ENCODE measurements at regions not wholly inside any gene's neighbourhood (a gene's known extent, or its start where the extent isn't known, plus 50 kb on each side); places are given as distances from the start of the nearest gene placed in this dataset.

GRCh38 chr18:1481577-1481976 is 576.9 kb downstream of the ADCYAP1 start:
- no peak for DNase-seq (ENCODE audit: low read depth)
- no peak for TF ChIP-seq CTCF (IDR thresholded peaks at IDR 0.05; ENCODE audit: control insufficient read depth, extremely low read depth, insufficient read depth)
- H3K4me3 ChIP-seq (ENCODE audit: low read depth, low read length): no peak overlapping the region

- H3K4me3 ChIP-seq (ENCODE audit: low read depth, low read length): no peak overlapping the region
- no peak for TF ChIP-seq CTCF (IDR thresholded peaks at IDR 0.05; ENCODE audit: control insufficient read depth, extremely low read depth, insufficient read depth)
- no peak for DNase-seq (ENCODE audit: low read depth)
Measured at GRCh38 chr18:1483385-1483784, 578.7 kb downstream of the ADCYAP1 start.

GRCh38 chr18:1487457-1487856 is 582.8 kb downstream of the ADCYAP1 start:
- no peak for DNase-seq (ENCODE audit: low read depth)
- no peak overlapping the region for H3K4me3 ChIP-seq (ENCODE audit: low read depth, low read length)
- no peak for TF ChIP-seq CTCF (IDR thresholded peaks at IDR 0.05; ENCODE audit: control insufficient read depth, extremely low read depth, insufficient read depth)

GRCh38 chr18:1488394-1488793 is 583.7 kb downstream of the ADCYAP1 start:
- TF ChIP-seq CTCF (IDR thresholded peaks at IDR 0.05; ENCODE audit: control insufficient read depth, extremely low read depth, insufficient read depth): no peak
- DNase-seq (ENCODE audit: low read depth): no peak
- H3K4me3 ChIP-seq (ENCODE audit: low read depth, low read length): no peak overlapping the region

GRCh38 chr18:1488957-1489356 is 584.3 kb downstream of the ADCYAP1 start:
- H3K4me3 ChIP-seq (ENCODE audit: low read depth, low read length): no peak overlapping the region
- no peak for TF ChIP-seq CTCF (IDR thresholded peaks at IDR 0.05; ENCODE audit: control insufficient read depth, extremely low read depth, insufficient read depth)
- no peak for DNase-seq (ENCODE audit: low read depth)

- TF ChIP-seq CTCF (IDR thresholded peaks at IDR 0.05; ENCODE audit: control insufficient read depth, extremely low read depth, insufficient read depth): no peak
- no peak for DNase-seq (ENCODE audit: low read depth)
Measured at GRCh38 chr18:1495387-1495786, 590.7 kb downstream of the ADCYAP1 start.

GRCh38 chr18:1496096-1496495 is 591.4 kb downstream of the ADCYAP1 start:
- no peak for DNase-seq (ENCODE audit: low read depth)
- no peak overlapping the region for H3K4me3 ChIP-seq (ENCODE audit: low read depth, low read length)
- TF ChIP-seq CTCF (IDR thresholded peaks at IDR 0.05; ENCODE audit: control insufficient read depth, extremely low read depth, insufficient read depth): no peak

More at GRCh38 chr18:1495387-1495786, 590.7 kb downstream of the ADCYAP1 start:
- H3K4me3 ChIP-seq (ENCODE audit: low read depth, low read length): no peak overlapping the region
